K562 (cell line): ENCODE measurements at regions not wholly inside any gene's neighbourhood (a gene's known extent, or its start where the extent isn't known, plus 50 kb on each side); places are given as distances from the start of the nearest gene placed in this dataset.
A peak's percentile ranks its signal among the peaks of the same experiment; 100 is the strongest.

ENCODE experiments used
- BCL6 ChIP-seq: fragments of 250-450 bp; sonication (Bioruptor Pico); IDR thresholded peaks from 2 replicates; pipeline ENCODE4 v1.4.0; 2020
- CBFA2T2 ChIP-seq: fragments of 450-650 bp; conservative IDR thresholded peaks from 2 replicates; pipeline ENCODE4 v1.6.1; 2017; ENCODE audit warnings: mild to moderate bottlenecking
- E2F4 ChIP-seq: sonication (generic); formaldehyde crosslinking; IDR thresholded peaks from 2 replicates; pipeline ENCODE4 v1.8.0; 2022; ENCODE audit warnings: mild to moderate bottlenecking, low read depth, missing genetic modification reagents
- E2F5 ChIP-seq: sonication (generic); formaldehyde crosslinking; IDR thresholded peaks from 2 replicates; pipeline ENCODE4 v1.8.0; 2022; ENCODE audit warnings: mild to moderate bottlenecking, missing genetic modification reagents
- EGR1 ChIP-seq: fragments of 450-650 bp; conservative IDR thresholded peaks from 2 replicates; pipeline ENCODE4 v1.6.1; 2017; ENCODE audit warnings: mild to moderate bottlenecking
- IFI16 ChIP-seq: fragments of 250-450 bp; sonication (Bioruptor Pico); IDR thresholded peaks from 2 replicates; pipeline ENCODE4 v2.1.2; 2022; ENCODE audit warnings: mild to moderate bottlenecking, inconsistent platforms
- IRF2 ChIP-seq: sonication (generic); formaldehyde crosslinking; IDR thresholded peaks from 2 replicates; pipeline ENCODE4 v1.8.1; 2022; ENCODE audit warnings: mild to moderate bottlenecking, missing genetic modification reagents
- KDM4B ChIP-seq, 2 experiments: fragments of 450-650 bp in 1 of 2; sonication (generic) in 1 of 2; IDR thresholded peaks; 2 replicates each; pipeline ENCODE4 v1.6.1; 2016 to 2017; ENCODE audit warnings: borderline replicate concordance in 2 of 2, antibody characterized with exemption in 1 of 2, low read depth in 1 of 2, mild to moderate bottlenecking in 1 of 2
- NFE2 ChIP-seq: IDR thresholded peaks from 2 replicates; pipeline ENCODE4 v1.6.1; 2014; ENCODE audit warnings: antibody characterized with exemption, low read depth
- NFXL1 ChIP-seq: fragments of 450-650 bp; formaldehyde crosslinking; IDR thresholded peaks from 2 replicates; pipeline ENCODE4 v1.4.0; 2021; ENCODE audit warnings: mild to moderate bottlenecking
- PURB ChIP-seq: sonication (generic); formaldehyde crosslinking; IDR thresholded peaks from 2 replicates; pipeline ENCODE4 v1.9.0; 2021; ENCODE audit warnings: low read depth, mild to moderate bottlenecking, missing genetic modification reagents
- RBM22 ChIP-seq: fragments of 200-400 bp; formaldehyde crosslinking; IDR thresholded peaks from 2 replicates; pipeline ENCODE4 v1.6.1; 2018; ENCODE audit warnings: low read length, low read depth; ENCODE audit not compliant: poor library complexity, severe bottlenecking
- RERE ChIP-seq: sonication (generic); formaldehyde crosslinking; IDR thresholded peaks from 2 replicates; pipeline ENCODE4 v1.8.0; 2023; ENCODE audit warnings: missing genetic modification reagents, mild to moderate bottlenecking, borderline replicate concordance
- TRIM25 ChIP-seq: fragments of 450-650 bp; IDR thresholded peaks from 2 replicates; pipeline ENCODE4 v1.7.0; 2016; ENCODE audit warnings: borderline replicate concordance
- TRIM28 ChIP-seq: fragments of 450-650 bp; IDR thresholded peaks from 2 replicates; pipeline ENCODE4 v1.6.1; 2017
- ZNF551 ChIP-seq: fragments of 250-450 bp; sonication (Bioruptor Pico); IDR thresholded peaks from 2 replicates; pipeline ENCODE4 v1.5.0; 2021; ENCODE audit warnings: mild to moderate bottlenecking, moderate library complexity
- ZNF696 ChIP-seq: fragments of 250-450 bp; sonication (Bioruptor Pico); conservative IDR thresholded peaks from 2 replicates; pipeline ENCODE4 v1.4.0; 2020; ENCODE audit warnings: mild to moderate bottlenecking, moderate library complexity

GRCh38 chr7:67302113-67303039 lies 305.7 kb downstream of the TYW1 start (continued):
- no peak for TF ChIP-seq PURB (CRISPR knock-in tag)
- TF ChIP-seq TRIM25, result no peak
- no peak for TF ChIP-seq E2F5 (CRISPR knock-in tag)
- no peak for TF ChIP-seq RERE
- TF ChIP-seq KDM4B (IDR thresholded peaks at IDR 0.05; ENCODE audit: borderline replicate concordance in 2 of 2, low read depth in 1 of 2), result no peak; a peak in 1 of 4 replicates
- no peak for TF ChIP-seq IRF2 (CRISPR knock-in tag)
- TF ChIP-seq BCL6, result no peak
- TF ChIP-seq E2F4 (CRISPR knock-in tag), result 0 out of 2 replicates have a peak, but pooled peaks have one; percentile 73
- TF ChIP-seq TRIM28, result peak; percentile 19; the same call in 1 of the 2 replicates
- TF ChIP-seq NFXL1, result no peak
- TF ChIP-seq CBFA2T2, result no peak
- TF ChIP-seq ZNF696 (CRISPR knock-in tag), result no peak
- no peak for TF ChIP-seq NFE2
- no peak for TF ChIP-seq ZNF551 (CRISPR knock-in tag)
- no peak for TF ChIP-seq IFI16 (CRISPR knock-in tag)
- no peak for TF ChIP-seq RBM22
- TF ChIP-seq EGR1, result peak; percentile 90
